ENCODE measurements at regions not wholly inside any gene's neighbourhood (a gene's known extent, or its start where the extent isn't known, plus 50 kb on each side); places are given as distances from the start of the nearest gene placed in this dataset.
A peak's percentile ranks its signal among the peaks of the same experiment; 100 is the strongest.
"Not testable (repeated sequence)": the region's sequence is repeated elsewhere in the genome, so short reads cannot be mapped to it uniquely, and the experiment has no call there.

DNA sequence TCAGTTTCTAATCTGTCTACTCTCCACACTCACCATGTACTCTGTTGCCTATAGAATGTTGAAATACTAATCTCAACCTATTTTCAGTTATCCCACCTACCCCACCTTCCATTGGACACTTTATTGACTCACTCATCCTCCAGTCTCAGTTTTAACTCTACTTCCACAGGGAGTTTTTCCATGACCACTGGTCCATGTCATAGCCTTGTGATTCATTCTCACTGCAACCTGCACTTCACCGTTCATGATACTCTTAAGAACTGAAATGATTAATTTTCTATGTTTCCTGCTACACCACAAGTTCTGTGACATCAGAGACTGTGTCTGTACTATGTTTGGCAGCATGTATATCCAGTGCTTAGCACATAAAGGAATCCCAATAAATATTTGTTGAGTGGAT lies 122.8 kb upstream of the HSF2 start:
- TF ChIP-seq, protein P1, sequence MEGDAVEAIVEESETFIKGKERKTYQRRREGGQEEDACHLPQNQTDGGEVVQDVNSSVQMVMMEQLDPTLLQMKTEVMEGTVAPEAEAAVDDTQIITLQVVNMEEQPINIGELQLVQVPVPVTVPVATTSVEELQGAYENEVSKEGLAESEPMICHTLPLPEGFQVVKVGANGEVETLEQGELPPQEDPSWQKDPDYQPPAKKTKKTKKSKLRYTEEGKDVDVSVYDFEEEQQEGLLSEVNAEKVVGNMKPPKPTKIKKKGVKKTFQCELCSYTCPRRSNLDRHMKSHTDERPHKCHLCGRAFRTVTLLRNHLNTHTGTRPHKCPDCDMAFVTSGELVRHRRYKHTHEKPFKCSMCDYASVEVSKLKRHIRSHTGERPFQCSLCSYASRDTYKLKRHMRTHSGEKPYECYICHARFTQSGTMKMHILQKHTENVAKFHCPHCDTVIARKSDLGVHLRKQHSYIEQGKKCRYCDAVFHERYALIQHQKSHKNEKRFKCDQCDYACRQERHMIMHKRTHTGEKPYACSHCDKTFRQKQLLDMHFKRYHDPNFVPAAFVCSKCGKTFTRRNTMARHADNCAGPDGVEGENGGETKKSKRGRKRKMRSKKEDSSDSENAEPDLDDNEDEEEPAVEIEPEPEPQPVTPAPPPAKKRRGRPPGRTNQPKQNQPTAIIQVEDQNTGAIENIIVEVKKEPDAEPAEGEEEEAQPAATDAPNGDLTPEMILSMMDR (IDR thresholded peaks at IDR 0.05): no peak
- no peak for TF ChIP-seq EP300 (IDR thresholded peaks at IDR 0.05)
- TF ChIP-seq POLR2A (IDR thresholded peaks at IDR 0.05): no peak
- 83 to 88% methylated on average over 1 of the region's 1 CpG for WGBS, 2 donors
- no peak overlapping the region for H3K4me3 ChIP-seq
- no peak overlapping the region for H3K27ac ChIP-seq
- H3K27me3 ChIP-seq: no peaks in the 10 kb centered on the region
- DNase-seq (ENCODE audit: low spot score in 2 of 2): no peak
- H3K9me3 ChIP-seq: no peaks in the 10 kb centered on the region
- no peaks in the 10 kb centered on the region for H3K36me3 ChIP-seq
- H3K4me1 ChIP-seq: no peaks in the 10 kb centered on the region

DNA sequence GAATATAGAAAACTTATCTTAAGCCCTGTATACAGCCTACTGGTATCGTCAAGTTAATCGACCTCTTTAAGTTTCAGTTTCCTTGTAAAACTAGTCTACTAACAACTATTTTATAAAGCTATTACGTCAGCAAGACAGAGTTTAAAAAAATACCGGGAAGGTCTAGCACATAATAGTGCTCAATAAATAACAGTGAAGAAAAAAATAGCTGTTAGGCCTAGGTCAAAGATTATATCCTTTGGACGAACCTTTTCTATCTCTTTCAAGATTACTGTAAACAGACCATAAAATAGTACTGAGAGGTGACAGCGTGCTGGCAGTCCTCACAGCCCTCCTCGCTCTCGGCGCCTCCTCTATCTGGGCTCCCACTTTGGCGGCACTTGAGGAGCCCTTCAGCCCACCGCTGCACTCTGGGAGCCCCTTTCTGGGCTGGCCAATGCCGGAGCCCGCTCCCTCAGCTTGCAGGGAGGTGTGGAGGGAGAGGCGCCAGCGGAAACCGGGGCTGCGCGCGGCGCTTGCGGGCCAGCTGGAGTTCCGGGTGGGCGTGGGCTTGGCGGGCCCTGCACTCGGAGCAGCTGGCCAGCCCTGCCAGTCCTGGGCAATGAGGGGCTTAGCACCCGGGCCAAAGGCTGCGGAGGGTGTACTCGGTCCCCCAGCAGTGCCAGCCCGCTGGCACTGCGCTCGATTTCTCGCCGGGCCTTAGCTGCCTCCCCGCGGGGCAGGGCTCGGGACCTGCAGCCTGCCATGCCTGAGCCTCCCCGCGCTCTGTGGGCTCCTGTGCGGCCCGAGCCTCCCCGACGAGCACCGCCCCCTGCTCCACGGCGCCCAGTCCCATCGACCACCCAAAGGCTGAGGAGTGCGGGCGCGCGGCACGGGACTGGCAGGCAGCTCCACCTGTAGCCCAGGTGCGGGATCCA lies 119.1 kb upstream of the HSF2 start:
- H3K9me3 ChIP-seq; H3K4me3 ChIP-seq; H3K4me1 ChIP-seq; H3K27ac ChIP-seq; DNase-seq (ENCODE audit: low spot score in 2 of 2); H3K27me3 ChIP-seq; H3K36me3 ChIP-seq: not testable (repeated sequence)
- 92 to 96% methylated on average over 16 to 51 of the region's 52 CpGs for WGBS, 2 donors

DNA sequence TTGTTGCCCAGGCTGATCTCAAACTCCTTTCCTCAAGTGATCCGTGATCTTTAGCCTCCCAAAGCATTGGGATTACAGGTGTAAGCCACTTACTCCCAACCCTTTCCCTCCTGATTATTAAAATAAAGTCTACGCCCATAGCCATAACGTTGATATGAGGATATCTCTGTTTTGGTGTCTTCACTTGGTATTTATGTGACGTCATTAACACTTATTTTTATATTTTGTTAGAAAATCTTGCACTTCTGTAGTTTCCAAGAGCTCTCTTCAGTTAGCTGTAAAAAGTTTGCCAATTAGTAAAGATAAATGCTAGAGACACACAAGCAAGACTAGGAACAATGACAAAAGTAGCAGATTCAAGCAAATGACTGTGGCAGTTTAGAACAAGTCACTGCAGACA lies 115.6 kb upstream of the HSF2 start:
- Histone ChIP-seq H3K27me3 (no peaks in the 10 kb centered on the region), H3K4me3 (no peak overlapping the region), H3K36me3 (no peaks in the 10 kb centered on the region), H3K4me1 (peaks cover 0 to 22% (median 0%) of the 10 kb centered on the region in 4 donors), H3K27ac (no peak overlapping the region), H3K9me3 (no peaks in the 10 kb centered on the region)
- TF ChIP-seq POLR2A (IDR thresholded peaks at IDR 0.05) (no peak), EP300 (IDR thresholded peaks at IDR 0.05) (no peak)
- TF ChIP-seq, protein P1 (IDR thresholded peaks at IDR 0.05): no peak
- no peak for DNase-seq (ENCODE audit: low spot score in 2 of 2)
- 87 to 88% methylated on average over 4 of the region's 4 CpGs for WGBS, 2 donors

DNA sequence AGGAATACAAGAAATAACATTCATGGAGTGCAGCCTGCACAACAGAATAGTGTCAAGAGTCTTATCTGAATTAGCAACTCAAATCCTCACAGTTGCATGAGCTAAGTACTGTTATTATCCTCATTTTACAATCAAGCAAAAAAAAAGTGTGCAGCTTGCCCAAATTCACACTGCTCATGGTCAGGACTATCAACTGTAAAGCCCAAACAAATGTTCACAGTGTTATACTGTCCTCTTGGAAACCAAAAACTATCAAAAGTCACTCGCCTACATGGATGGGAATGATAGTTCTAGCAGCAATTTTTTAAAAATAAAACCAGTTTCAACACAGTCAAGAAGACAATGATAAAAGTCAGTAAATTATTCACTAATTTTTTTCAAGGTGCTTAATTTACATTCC lies 114.6 kb upstream of the HSF2 start:
- TF ChIP-seq EP300 (IDR thresholded peaks at IDR 0.05): no peak
- TF ChIP-seq, protein P1 (IDR thresholded peaks at IDR 0.05): no peak
- DNase-seq (ENCODE audit: low spot score in 2 of 2): no peak
- H3K36me3 ChIP-seq: no peaks in the 10 kb centered on the region
- no peak overlapping the region for H3K4me3 ChIP-seq
- H3K9me3 ChIP-seq: no peaks in the 10 kb centered on the region
- H3K4me1 ChIP-seq: peaks cover 0 to 23% (median 0%) of the 10 kb centered on the region in 4 donors
- WGBS, 2 donors: 87 to 90% methylated on average over 1 of the region's 1 CpG
- no peak overlapping the region for H3K27ac ChIP-seq
- H3K27me3 ChIP-seq: no peaks in the 10 kb centered on the region

DNA sequence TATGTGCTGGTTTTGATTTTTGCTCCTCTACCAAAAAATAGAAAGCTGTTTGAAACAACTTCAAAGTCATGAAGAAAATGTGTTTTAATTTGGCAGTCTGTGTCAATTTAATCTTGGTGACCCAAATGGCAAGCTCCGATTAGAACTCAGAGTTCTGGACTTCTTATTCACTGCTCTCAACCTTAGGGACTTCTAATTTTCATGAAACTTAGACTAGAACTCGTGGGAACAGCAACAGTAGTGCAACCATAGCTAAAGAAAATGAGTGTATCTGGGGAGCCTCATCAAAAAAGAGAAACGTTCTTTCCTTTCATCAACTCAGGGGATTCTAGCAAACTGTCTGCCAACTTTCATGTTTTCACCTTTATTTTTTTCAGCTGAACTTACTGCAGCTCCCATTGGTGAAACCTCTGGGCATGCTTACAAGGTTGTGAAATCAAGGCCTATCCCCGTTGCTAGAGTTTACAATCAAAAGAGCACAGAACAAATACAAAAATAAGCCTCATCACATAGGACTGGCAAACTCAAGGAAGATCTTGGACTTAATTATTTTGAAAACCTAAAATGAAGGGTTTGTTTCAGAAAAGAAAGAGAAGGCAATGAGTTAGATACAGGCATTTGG lies 114.0 kb upstream of the HSF2 start:
- Histone ChIP-seq H3K4me3 (no peak overlapping the region), H3K27me3 (no peaks in the 10 kb centered on the region), H3K4me1 (peaks cover 0 to 23% (median 0%) of the 10 kb centered on the region in 4 donors), H3K36me3 (no peaks in the 10 kb centered on the region), H3K9me3 (no peaks in the 10 kb centered on the region), H3K27ac (peak overlapping the region in 2 of 4 donors; percentile 34 to 54)
- TF ChIP-seq, protein P1 (IDR thresholded peaks at IDR 0.05): no peak
- TF ChIP-seq EP300 (IDR thresholded peaks at IDR 0.05) (peak in 1 of 2 donors; percentile 55), POLR2A (IDR thresholded peaks at IDR 0.05) (no peak)
- WGBS, 2 donors: 53% methylated on average over 4 of the region's 4 CpGs
- peak in 1 of 2 donors; percentile 50 for DNase-seq (ENCODE audit: low spot score in 2 of 2)

All from tibial nerve (tissue), 4 donors.